Fibroblast of lung (primary cell): ENCODE measurements at regions not wholly inside any gene's neighbourhood (a gene's known extent, or its start where the extent isn't known, plus 50 kb on each side); places are given as distances from the start of the nearest gene placed in this dataset.

ENCODE experiments used
- DNase-seq, 2 donors: peaks; one replicate each; pipeline versions ENCODE4 v3.0.0 to v3.0.0-alpha.2; 2010; ENCODE audit warnings: low read depth in 2 of 2
- H2AFZ ChIP-seq: 2 replicates; pipeline ENCODE4 v1.5.1; 2012; ENCODE audit warnings: low read length, control low read depth, inconsistent platforms
- H3K27ac ChIP-seq: 2 replicates; pipeline ENCODE4 v1.5.1; 2011; ENCODE audit warnings: low read length, control low read depth; ENCODE audit not compliant: insufficient read depth
- H3K27me3 ChIP-seq: 2 replicates; pipeline ENCODE4 v1.5.1; 2011; ENCODE audit warnings: mild to moderate bottlenecking, low read length; ENCODE audit not compliant: control insufficient read depth, insufficient read depth
- H3K36me3 ChIP-seq: 2 replicates; pipeline ENCODE4 v1.5.1; 2011; ENCODE audit warnings: low read length; ENCODE audit not compliant: control insufficient read depth, insufficient read depth
- H3K4me1 ChIP-seq: 2 replicates; pipeline ENCODE4 v1.5.1; 2011; ENCODE audit warnings: low read length; ENCODE audit not compliant: control insufficient read depth, insufficient read depth; ENCODE audit errors: extremely low read depth
- H3K4me2 ChIP-seq: 2 replicates; pipeline ENCODE4 v1.5.1; 2011; ENCODE audit warnings: low read length, control low read depth; ENCODE audit not compliant: insufficient read depth; ENCODE audit errors: extremely low read depth
- H3K4me3 ChIP-seq, 4 experiments: fragments of 200-600 bp in 1 of 4; sonication (generic) in 1 of 4; replicated peaks in 1 of 4; 2 replicates each; pipeline ENCODE4 v1.5.1; 2011 to 2016; ENCODE audit warnings: low read length in 4 of 4, low read depth in 3 of 4, mild to moderate bottlenecking in 3 of 4, control low read depth in 2 of 4, inconsistent platforms in 1 of 4, mixed read lengths in 1 of 4; ENCODE audit not compliant: insufficient read depth in 1 of 4; ENCODE audit errors: control extremely low read depth in 1 of 4
- H3K79me2 ChIP-seq: 2 replicates; pipeline ENCODE4 v1.5.1; 2012; ENCODE audit warnings: mild to moderate bottlenecking, low read length, inconsistent platforms; ENCODE audit not compliant: control insufficient read depth, insufficient read depth
- H3K9ac ChIP-seq: 2 replicates; pipeline ENCODE4 v1.5.1; 2011; ENCODE audit warnings: mild to moderate bottlenecking, low read length, control low read depth; ENCODE audit not compliant: insufficient read depth
- H3K9me3 ChIP-seq: 2 replicates; pipeline ENCODE4 v1.5.1; 2012; ENCODE audit warnings: low read depth, low read length; ENCODE audit not compliant: control insufficient read depth, insufficient read depth
- H4K20me1 ChIP-seq: 2 replicates; pipeline ENCODE4 v1.5.1; 2011; ENCODE audit warnings: low read length; ENCODE audit not compliant: control insufficient read depth, insufficient read depth; ENCODE audit errors: extremely low read depth
- CTCF ChIP-seq, 2 donors: IDR thresholded peaks in 1 of 2; conservative IDR thresholded peaks in 1 of 2; 1 replicate in 1 of 2; 2 replicates in 1 of 2; pipeline ENCODE4 v1.5.1; 2011 to 2012; ENCODE audit warnings: low read length in 2 of 2, control low read depth in 1 of 2, inconsistent platforms in 1 of 2, low read depth in 1 of 2, mild to moderate bottlenecking in 1 of 2
- EZH2 ChIP-seq: IDR thresholded peaks from 2 replicates; pipeline ENCODE4 v1.5.1; 2012; ENCODE audit warnings: low read length, control low read depth, mild to moderate bottlenecking; ENCODE audit errors: missing control alignments

GRCh38 chr10:63760034-63760707 is 239.0 kb downstream of the REEP3 start:
- TF ChIP-seq EZH2 = no peak
- TF ChIP-seq CTCF (conservative IDR thresholded peaks at IDR 0.05 in 1 of 2, IDR thresholded peaks at IDR 0.05 in 1 of 2; ENCODE audit: low read depth in 1 of 2, low read length in 2 of 2) = no peak
- Histone ChIP-seq H3K27me3 (no peaks in the 10 kb centered on the region), H3K4me1 (no peaks in the 10 kb centered on the region), H3K79me2 (no peaks in the 10 kb centered on the region), H3K36me3 (no peaks in the 10 kb centered on the region), H3K27ac (no peak overlapping the region), H3K4me2 (no peak overlapping the region), H3K4me3 (no peak overlapping the region), H3K9ac (no peak overlapping the region), H2AFZ (no peak overlapping the region), H3K9me3 (no peaks in the 10 kb centered on the region), H4K20me1 (no peaks in the 10 kb centered on the region)
- no peak for DNase-seq

GRCh38 chr10:63760708-63761047 is 239.5 kb downstream of the REEP3 start:
- H3K9me3 ChIP-seq = no peaks in the 10 kb centered on the region
- no peaks in the 10 kb centered on the region for H3K27me3 ChIP-seq
- H3K36me3 ChIP-seq = no peaks in the 10 kb centered on the region
- no peak for DNase-seq
- TF ChIP-seq CTCF (conservative IDR thresholded peaks at IDR 0.05 in 1 of 2, IDR thresholded peaks at IDR 0.05 in 1 of 2; ENCODE audit: low read depth in 1 of 2, low read length in 2 of 2) = no peak
- no peak for TF ChIP-seq EZH2
- H3K27ac ChIP-seq = no peak overlapping the region
- H3K79me2 ChIP-seq = no peaks in the 10 kb centered on the region
- H3K4me2 ChIP-seq = no peak overlapping the region
- H4K20me1 ChIP-seq = no peaks in the 10 kb centered on the region
- no peaks in the 10 kb centered on the region for H3K4me1 ChIP-seq
- H2AFZ ChIP-seq = no peak overlapping the region
- H3K4me3 ChIP-seq = no peak overlapping the region
- H3K9ac ChIP-seq = no peak overlapping the region

- no peak overlapping the region for H3K9ac ChIP-seq
- no peak overlapping the region for H3K27ac ChIP-seq
These were observed 240.0 kb downstream of the REEP3 start for GRCh38 chr10:63761243-63761642.

More at GRCh38 chr10:63761243-63761642, 240.0 kb downstream of the REEP3 start:
- H3K27me3 ChIP-seq = no peaks in the 10 kb centered on the region
- H3K79me2 ChIP-seq = no peaks in the 10 kb centered on the region
- TF ChIP-seq EZH2 (no peak), CTCF (conservative IDR thresholded peaks at IDR 0.05 in 1 of 2, IDR thresholded peaks at IDR 0.05 in 1 of 2; ENCODE audit: low read depth in 1 of 2, low read length in 2 of 2) (no peak)
- H4K20me1 ChIP-seq = no peaks in the 10 kb centered on the region
- H3K4me2 ChIP-seq = no peak overlapping the region
- no peaks in the 10 kb centered on the region for H3K9me3 ChIP-seq
- H3K4me1 ChIP-seq = no peaks in the 10 kb centered on the region
- DNase-seq = no peak
- no peak overlapping the region for H3K4me3 ChIP-seq
- no peak overlapping the region for H2AFZ ChIP-seq
- H3K36me3 ChIP-seq = no peaks in the 10 kb centered on the region
